ENCODE measurements at regions not wholly inside any gene's neighbourhood (a gene's known extent, or its start where the extent isn't known, plus 50 kb on each side); places are given as distances from the start of the nearest gene placed in this dataset.
"Not testable (repeated sequence)": the region's sequence is repeated elsewhere in the genome, so short reads cannot be mapped to it uniquely, and the experiment has no call there.

DNA sequence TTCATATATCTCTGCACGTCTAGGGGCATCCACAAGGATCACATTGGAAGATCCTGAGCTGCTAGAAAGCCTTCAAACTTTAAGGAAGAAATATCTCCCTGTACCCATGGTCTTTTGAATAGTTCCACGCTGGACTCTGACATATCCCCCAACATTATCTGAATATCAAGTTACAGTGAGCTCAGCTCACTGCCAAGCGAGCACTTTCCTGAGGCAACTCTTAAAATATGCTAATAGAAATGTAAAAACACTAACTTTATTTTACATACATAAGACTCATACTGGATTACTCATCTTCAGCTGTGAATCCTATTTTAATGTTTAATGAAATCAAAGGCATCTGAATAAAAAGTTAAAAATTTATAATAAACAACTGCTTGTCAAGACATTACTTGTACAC lies 420.2 kb upstream of the CCDC54 start:
- DNase-seq, result no peak

DNA sequence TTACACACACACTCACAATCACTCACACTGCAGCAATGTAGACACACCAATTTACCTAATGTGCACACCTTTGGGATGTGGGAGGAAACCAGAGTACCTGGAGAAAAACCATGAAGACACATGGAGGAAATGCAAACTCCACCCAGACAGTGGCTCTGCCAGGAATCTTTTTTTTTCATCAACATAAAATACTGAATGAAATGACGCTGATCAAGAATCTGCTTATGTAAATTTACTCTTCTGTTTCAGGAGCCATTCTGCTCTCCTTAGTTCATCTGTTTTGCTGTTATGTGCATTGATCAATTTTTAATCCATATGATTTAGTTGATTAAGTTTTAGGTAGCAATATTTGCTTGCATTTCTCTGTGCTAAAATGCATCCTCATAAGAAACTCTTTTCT lies 414.2 kb upstream of the CCDC54 start:
- DNase-seq, result no peak

DNA sequence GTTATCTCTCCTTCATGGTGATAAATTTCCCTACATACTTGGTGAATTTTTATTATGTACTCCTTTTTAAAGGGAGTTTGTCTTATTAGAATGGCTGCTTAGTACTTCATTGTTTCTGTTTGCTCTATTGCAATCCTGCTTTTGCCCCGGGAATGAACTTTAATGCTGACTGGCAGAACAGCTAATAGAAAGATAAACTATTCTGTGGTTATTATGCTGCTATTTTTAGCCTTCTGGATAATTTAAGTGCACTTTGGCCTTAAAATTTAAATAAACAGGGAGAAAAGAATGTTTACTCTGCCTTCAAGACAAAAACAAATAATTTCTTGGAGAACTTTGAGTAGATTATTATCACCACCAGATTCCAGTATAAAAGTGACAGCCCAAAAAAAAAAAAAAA lies 413.8 kb upstream of the CCDC54 start:
- DNase-seq, result no peak

DNA sequence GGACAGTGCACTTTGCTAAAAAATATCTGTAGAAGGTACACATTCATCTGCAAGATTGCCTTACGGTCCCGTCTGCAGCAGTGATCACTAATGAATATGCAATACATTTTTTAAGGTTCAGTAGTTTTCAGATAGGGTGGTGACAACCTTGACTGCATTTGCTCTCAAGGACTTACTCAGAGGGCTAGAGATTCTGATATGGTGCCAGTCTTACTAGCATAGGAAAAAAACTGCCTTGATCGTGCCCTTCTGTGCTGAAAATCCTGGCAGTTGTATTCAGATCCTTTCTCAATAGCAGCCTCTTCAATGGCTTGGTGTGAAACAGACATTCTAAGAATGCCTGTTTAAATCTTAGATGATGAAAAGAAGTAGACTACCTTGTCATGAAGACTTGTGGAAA lies 411.9 kb upstream of the CCDC54 start:
- DNase-seq, result no peak

DNA sequence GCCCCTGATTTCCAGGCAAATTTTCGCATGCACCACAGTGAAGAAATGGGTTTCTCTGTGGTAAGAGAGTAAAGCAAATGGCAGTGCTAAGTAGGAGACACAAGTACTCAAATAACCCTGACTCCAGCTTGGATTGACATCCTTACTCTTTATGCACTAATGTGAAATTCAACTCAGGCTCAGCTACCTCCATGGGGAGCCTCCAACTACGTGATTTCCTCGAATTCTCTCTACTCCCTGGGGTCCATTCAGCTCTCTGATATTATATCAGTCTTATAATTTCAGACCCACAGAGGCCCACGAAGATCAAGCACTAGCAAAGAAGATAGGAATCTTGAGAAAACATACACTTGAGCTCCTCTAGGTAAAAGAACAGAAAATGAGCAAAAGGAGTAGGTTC lies 407.6 kb upstream of the CCDC54 start:
- no peak for DNase-seq

DNA sequence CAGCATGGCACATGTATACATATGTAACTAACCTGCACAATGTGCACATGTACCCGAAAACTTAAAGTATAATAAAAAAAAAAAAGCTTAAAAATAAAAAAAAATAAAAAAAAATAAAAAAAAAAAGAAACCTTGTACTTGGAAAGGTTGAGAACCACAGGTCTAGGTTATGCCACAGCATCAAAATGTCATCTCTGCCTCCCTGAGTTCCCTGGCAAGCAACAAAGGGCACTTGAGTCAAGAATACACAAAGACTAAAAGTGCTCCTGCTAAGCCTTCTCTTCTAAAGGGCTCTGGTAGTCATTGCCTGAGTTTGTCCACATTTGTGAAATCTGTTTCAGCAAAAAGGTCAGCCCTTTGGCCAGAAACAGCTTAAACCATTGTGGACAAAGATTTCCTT lies 395.8 kb upstream of the CCDC54 start:
- no peak for DNase-seq

DNA sequence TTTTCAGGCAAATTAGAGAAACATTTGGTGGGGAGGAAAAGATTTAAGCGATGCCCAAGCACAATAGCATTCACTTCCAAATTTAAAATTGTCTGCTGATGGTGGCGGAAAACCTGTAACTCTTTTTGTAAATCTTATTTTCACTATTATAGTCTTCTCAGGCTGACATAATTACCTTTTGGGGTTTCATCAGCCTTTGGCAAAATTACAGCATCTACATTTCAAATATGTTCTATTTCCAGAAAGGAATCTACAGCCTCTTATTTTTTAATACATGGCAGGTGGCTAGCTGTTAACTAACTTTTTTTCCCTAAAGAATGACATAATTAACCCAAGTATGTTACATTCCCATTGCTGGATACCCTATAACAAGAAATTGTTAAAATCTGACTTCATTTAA lies 391.5 kb upstream of the CCDC54 start:
- no peak for DNase-seq

DNA sequence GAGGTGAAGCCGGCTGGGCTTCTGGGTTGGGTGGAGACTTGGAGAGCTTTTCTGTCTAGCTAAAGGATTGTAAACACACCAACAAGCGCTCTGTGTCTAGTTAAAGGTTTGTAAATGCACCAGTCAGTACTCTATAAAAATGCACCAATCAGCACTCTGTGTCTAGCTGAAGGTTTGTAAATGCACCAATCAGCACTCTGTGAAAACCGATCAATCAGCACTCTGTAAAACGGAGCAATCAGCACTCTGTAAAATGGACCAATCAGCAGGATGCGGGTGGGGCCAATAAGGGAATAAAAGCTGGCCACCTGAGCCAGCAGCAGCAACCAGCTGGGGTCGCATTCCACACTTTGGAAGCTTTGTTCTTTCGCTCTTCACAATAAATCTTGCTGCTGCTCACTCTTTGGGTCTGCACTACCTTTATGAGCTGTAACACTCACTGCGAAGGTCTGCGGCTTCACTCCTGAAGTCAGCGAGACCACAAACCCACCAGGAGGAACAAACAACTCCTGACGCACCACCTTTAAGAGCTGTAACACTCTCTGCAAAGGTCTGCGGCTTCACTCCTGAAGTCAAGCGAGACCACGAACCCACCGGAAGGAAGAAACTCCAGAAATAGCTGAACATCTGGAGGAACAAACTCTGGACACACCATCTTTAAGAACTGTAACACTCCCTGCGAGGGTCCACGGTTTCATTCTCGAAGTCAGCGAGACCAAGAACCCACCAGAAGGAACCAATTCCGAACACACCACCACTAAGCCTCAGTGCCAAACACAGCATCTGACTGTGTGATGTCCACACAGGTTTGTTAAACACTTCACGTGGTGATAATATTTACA lies 378.2 kb upstream of the CCDC54 start:
- not testable (repeated sequence) for DNase-seq

DNA sequence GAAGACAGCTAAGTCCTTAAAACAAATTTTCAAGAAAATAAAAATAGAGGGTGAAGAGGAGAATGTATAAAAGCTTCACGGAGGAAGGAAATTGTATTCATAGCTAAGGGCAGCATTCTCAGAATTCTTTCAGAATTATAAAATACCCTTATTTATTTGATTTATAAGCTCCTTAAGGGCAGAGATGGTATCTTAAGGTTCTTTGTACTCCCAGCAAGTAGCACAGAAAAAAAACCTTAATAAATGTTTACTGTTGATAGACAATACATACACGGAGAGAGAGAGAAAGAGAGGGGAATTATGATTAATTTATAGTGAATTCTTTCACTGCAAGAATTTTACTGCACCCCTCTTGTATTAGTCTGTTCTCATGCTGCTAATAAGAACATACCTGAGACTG lies 375.6 kb upstream of the CCDC54 start:
- no peak for DNase-seq

DNA sequence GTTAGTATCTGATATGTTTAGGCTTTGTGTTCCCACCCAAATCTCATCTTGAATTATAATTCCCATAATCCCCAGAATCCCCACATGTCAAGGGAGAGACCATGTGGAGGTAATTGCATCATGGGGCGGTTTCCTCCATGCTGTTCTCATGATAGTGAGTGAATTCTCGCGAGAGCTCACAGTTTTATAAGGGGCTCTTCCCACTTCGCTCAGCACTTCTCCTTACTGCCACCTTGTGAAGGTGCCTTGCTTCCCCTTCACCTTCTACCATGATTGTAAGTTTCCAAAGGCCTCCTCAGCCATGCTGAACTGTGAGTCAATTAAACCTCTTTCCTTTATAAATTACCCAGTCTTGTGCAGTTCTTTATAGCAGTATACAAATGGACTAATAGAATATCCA lies 371.9 kb upstream of the CCDC54 start:
- not testable (repeated sequence) for DNase-seq

DNA sequence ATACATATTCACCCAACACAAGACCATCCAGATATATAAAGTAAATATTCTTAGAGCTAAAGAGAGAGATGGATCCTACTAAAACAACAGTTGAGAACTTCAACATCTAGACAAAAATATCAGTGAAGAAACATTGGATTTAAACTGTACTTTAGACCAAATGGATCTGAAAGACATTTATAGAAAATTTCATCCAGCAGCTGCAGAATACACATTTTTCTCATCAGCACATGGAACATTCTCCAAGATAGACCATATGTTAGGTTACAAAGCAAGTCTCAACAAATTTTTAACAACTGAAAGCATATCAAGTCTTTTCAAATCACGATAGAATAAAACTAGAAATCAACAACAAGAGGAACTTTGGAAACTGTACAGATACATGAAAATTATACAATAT lies 369.0 kb upstream of the CCDC54 start:
- no peak for DNase-seq

DNA sequence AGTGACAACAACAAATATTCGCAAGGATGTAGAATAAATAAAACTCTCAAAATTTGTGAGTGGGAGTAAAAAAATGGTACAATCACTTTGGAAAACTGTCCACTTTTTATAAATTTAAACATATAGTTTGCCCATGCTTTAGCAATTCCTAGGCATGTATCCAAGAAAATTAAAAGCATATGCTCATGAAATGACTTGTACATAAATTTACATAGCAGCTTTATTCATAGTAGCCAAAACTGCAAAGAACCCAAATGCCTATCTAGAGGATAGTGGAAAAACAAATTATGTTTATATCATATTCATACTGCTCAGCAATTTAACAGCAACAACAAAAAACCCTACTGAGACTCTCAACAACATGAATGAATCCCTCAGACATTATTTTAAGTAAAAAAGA lies 363.6 kb upstream of the CCDC54 start:
- peak; percentile 22 for DNase-seq

DNA sequence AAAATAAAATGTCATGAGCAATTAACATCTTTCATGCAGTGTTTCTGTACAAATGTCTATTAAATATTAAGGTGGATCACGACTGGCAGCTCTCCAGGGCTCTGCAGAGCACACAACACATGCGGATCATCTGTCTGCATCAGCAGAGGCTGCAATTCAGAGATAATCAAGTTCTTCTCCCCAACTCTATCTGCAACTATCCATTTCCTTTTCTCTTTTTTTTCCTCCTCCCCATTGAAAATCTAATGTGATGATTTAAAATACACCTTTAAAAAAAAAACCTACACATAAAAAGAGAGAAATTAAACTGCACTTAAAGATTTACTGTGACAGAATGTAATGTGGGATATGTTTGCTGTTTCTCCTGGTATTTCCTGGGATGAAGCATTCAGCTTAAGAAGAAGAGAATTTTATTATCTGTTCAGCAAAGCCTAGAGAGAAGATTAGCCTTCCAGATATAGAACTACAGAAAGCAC lies 352.6 kb upstream of the CCDC54 start:
- peak; percentile 70 for DNase-seq

DNA sequence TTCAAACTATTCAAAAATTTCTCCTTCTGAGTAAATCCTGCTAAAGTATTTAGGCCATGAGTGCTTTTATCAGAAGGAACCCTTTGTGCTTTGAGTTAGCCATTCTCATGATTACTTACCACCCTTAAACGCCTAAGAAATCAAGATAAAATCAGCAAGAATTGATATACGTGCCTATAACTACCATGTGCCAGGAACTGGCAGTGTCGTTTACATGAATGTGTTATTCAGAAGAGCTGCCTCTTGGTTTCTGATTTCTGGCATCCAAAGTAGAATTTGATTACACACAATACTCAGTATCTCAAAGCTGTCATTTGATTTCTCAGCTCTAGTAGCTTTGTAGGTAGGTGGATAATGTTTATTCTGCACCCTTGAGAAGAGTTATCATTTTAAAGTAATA lies 351.3 kb upstream of the CCDC54 start:
- DNase-seq, result no peak

DNA sequence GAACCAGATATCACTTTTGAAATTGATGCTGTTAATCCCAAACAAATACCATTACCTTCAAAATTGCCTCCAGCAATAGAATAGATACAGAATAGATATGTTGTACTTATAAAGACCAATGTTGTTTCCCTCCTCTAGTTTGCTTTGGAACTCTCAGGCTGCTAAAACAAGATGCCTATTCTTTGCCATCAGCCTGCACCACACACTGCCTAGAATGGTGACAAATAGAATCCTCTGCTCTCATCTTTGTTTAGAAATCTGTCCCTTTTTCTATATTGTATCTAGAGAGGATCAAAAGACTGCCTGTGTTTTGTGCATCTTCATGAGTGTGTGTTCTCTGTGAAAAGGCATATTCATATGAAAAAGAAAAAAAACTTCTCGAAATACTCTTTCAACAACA lies 349.2 kb upstream of the CCDC54 start:
- DNase-seq, result no peak

DNA sequence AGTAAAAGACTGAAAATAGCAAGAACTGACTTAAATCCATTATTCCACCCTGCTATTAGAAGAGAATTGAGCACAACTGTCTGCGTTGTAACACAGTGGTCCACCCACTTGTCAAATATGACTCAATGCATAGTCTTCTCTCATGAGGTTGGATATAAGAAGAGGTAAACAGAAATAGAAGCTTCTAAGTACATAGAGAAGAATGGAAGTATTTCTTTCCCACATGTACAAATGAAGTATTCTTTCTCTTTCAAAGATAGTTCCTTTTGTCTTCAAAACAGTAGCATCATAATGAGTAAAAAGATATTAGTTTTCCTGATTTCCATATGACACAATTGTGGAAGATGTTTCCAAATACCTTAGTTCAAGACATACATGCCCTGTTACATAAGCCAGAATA lies 348.6 kb upstream of the CCDC54 start:
- DNase-seq, result no peak

DNA sequence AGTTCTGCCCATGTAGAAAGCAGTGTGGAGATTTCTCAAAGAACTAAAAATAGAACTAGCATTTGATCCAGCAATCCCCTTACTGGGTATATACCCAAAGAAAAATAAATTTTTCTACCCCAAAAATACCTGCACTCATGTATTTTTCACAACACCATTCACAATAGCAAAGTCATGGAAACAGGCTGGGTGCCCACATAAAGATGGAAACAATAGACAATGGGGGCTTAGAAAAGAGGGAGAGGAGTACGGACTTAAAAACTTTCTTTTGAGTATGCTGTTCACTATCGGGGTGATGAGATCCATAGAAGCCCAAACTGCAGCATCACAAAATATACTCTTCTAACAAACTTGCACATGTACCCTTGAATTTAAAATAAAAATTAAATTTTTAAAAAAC lies 345.1 kb upstream of the CCDC54 start:
- no peak for DNase-seq

DNA sequence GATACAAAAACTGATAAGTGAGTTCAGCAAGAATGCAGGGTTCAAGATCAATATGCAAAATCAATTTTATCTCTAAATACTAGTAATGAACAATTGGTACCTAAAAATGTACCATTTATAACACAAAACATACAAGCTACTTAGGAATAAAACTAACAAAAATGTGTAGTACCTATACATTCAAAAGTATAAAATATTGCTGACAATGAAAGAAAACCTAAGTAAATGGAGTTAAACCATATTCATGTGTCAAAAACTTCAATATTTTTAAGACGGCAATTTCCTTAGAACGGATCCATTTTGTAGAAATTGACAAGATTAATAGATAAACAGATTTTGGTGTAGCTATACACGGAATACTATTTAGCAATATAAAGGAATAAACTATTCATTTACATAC lies 343.1 kb upstream of the CCDC54 start:
- no peak for DNase-seq

DNA sequence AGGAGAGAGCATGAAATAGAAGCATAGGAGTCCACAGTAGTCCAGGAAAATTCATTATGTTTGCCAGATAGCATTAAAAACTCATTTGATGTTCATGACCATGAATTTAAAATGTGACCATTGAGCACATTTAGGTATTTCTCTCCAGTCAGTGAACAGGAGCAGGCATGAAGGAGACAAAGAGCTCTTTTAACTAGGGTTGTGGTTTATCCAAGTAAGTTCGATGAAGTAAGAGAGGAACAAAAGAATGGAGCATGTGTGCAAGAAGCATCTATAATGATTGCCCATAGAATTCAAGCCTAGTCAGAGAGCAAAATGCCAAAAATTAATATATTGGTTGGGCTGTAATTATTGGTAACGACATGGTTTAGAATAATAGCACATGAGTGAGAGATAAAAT lies 342.1 kb upstream of the CCDC54 start:
- DNase-seq, result no peak

DNA sequence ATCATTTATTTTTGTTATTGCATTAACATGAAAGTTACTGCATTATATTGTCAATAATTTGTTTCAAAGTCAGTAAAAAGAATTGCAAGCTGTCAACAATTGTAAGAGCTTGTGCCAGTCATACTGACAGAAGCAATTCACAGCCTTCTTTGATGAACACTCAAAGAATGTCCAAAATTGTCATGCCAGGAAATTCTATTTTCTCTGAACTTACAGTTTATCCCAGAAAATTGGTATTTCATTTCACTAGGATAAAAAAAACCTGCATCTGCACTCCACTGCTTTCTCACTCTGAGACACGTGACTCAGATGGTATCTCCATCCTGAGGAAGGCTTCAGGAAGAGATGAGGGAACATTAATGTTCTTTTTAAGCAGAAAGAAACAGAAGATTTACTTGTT lies 332.6 kb upstream of the CCDC54 start:
- no peak for DNase-seq

DNA sequence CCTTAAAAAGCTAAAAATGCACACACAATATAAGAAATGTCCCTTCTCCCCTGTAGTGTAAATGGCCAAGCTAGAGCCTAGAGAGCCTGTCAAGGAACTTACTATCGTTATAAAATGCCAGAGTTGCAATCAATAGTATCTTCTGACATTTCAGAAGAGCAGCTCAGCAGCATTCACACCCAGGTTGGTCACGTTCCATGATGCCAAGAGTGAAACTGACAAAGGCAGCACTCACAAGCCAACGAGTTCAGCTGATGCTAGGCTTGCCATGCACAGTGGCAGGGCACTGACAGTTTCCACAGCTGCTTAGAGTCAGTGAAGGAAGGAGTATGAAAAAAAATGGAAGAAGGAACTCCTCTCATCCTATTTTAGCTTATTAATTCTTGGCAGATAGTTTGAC lies 331.4 kb upstream of the CCDC54 start:
- no peak for DNase-seq

DNA sequence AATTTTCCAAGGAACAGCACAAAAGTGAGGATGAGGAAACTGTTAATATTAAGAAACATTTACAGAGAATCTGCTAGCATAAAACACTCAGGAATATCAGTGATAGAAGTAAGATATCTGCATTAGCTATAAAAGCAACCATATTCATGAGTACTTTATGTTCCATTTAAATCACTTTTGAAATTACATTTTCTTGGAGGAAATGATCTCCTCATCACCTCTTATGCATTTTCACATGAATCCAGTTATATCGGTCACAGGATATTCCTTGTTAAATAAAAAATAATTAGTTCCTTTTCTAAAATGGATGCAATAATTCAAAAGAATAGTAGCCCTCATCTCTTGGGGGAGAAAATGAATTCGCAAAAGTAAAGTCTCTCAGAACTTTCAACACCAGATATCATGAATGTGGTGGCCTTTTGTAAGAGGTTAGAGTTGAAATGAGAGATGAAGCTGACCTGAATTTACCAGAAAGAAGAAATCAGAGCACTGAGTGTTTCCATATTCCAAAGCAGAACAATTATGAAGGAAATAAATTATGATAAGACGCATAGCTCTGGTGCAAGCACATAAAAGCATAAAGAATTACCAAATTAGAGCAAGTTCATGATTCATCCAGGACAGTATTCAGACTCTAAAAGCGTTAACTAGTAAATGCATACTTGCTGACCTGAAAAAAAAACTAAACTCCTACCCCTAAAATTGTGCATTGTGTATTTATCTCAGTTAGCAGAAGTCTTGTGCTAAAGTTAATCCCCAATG lies 321.9 kb upstream of the CCDC54 start:
- DNase-seq, result no peak

DNA sequence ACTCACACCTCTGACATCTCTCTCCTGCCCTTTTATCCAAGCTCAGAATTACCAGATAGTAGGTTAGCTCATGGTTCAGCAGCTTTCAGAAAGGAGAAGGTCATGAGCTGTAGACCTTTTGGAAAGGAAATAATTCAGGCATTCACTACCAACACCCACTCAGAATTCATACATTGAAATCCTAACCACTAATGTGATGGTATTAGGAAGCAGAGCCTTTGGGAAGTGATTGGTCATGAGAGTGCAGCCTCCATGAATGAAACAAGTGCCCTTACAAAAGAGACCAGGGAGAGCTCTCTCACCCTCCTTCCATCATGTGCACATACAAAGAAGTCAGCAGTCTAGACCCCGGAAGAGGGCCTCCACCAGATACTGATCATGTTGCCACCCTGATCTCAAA lies 315.8 kb upstream of the CCDC54 start:
- no peak for DNase-seq

DNA sequence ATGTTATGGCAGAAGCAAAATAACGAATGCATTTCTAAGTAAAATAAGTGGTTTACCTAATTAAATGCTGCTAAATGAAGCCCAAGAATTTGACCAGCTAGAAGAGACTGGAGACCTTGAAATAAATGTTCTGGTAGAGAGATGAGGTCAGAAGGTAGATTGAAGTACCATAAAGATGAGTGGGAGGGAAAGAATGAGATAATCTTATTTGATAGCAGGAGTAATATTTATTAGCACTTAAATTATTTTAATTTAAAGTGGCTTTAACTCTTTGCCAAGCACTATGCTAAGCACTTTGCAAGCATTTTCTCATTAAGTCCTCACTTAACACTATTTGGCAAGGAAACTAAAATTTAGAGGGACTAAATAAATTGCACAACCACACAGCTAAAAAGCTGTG lies 314.9 kb upstream of the CCDC54 start:
- no peak for DNase-seq

DNA sequence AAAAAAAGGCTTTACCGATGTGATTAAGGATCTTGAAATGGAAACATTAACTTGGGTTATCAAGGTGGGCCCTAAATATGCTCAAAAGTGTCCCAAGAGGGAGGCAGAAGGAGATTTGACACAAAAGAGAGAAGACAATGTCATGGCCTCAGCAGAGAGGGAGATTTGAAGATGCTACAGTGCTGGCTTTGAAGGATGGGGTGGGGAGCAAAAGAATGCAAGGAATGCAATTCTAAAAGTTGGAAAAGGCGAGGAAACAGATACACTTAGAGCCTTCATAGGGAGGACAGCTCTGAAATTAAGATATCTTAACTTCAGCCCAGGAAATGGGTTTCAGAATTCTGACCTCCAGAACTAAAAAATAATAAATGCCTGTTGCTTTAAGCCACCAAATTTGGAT lies 314.5 kb upstream of the CCDC54 start:
- DNase-seq, result no peak

Measured in NCI-H1694 (cell line).